Kidney capillary endothelial cell (primary cell): ENCODE measurements at regions not wholly inside any gene's neighbourhood (a gene's known extent, or its start where the extent isn't known, plus 50 kb on each side); places are given as distances from the start of the nearest gene placed in this dataset.

Experiments
- DNase-seq: peaks from one replicate; pipeline ENCODE4 v3.0.0-alpha.2; 2018; ENCODE audit warnings: low spot score

DNA sequence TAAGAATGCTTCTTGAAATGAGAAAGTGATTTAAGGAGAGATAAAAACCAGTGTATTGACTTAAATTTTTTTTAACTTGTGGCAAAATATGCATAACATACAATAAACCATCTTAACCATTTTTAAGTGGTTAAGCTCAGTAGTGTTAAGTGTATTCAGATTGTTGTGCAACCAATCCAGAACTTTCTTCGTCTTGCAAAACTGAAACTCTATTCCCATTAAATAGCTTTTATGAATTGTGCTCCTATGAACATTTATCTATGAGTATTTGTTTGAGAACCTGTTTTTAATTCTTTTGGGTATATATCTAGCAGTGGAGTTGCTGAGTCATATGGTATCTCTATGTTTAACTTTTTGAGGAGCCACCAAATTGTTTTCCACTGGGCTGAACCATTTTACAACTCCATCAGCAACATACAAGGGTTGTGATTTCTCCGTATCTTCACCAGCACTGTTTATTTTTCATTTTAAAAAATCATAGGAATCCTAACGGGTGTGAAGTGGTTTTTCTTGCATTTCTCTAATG, 76.6 kb upstream of the ACTBL2 start:
- DNase-seq, result no peak

DNA sequence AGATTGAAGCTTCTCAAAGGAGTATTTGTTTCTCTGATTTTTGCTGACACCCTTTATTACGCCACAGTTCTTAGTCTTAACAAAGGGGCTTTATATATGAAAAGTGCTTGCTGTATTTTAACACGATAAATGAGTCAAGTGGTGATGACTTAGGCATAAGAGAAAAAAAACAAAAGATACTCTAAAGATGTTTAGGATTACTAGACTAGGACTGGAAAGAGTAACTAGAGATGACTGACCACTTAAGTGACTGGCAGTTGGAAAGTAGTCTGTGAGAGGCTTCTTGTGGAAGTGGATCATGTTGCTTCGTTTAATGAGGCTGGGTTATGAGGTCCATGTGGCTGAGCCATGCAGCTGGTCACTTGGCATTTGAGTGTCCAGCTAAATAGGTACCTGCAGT, 69.4 kb upstream of the ACTBL2 start:
- DNase-seq, result no peak

DNA sequence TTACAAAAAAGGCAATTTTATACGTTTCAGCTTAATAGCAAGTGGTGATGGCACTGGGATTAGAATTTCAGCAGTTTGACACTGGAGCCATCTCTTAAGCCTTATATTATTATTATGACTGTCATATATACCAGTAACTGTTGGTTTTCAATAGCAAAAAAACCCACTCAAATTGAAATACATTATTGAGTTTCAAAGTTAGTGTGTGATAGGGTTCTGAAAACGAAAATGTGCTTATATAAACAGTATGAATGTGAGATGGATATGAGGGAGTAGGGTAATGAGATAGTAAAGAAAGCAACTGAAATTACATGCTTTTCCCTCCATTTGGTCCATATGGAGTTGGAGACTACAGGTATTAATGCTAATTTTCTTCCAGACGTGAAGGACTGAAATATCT, 68.6 kb upstream of the ACTBL2 start:
- no peak for DNase-seq

DNA sequence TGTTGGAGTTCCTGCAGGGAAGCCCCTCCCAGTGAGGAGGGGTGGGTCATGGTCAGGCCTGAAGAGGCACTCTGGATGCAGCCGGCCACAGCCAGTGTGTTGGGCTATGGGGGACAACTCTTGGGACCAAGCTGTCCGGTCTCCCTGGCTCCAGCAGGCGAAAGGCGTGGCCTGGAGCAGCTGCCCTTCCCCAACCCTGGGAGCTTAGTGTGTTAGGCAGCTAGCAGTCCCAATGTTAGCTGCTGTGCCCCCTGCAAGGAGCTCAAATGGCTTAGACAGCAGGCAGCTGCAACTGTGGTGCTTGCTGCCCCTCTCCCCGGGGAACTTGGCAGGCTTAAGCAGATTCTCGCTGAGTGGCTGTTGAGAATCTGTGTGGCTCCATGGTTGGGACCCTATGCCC, 67.5 kb upstream of the ACTBL2 start:
- DNase-seq, result no peak

DNA sequence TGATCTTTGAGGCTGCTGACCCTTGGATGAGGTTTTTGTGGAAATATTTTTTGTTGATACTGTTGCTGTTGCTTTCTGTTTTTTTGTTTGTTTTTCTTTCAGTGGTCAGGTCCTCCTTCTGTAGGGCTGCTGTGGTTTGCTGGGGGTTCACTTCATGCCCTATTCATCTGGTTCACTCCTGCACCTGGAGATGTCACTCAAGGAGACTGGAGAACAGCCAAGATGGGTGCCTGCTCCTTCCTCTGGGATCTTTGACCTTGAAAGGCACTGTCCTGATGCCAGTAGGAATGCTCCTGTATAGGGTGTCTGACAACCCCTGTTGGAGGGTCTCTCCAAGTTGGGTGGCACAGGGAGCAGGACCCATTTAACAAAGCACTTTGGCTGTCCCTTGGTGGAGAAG, 67.0 kb upstream of the ACTBL2 start:
- no peak for DNase-seq

DNA sequence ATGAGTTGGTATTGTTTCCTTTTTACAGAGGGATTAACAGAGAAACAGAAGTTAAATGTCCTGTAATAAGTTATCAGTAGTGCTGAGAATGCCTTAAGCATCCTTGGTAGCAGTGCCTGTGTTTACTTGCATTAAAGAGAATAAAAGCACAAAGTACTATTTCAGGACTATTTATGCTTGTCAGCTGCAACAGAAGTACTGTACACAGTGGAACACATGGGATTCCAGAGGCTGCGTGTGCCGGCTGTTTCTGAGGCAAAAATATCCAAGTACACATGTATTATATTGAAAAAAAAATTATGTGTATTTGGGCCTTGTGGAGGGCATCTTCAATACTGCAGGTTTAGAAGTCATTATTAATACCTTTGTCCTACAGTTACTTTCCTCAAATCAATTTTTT, 58.2 kb upstream of the ACTBL2 start:
- DNase-seq, result no peak

DNA sequence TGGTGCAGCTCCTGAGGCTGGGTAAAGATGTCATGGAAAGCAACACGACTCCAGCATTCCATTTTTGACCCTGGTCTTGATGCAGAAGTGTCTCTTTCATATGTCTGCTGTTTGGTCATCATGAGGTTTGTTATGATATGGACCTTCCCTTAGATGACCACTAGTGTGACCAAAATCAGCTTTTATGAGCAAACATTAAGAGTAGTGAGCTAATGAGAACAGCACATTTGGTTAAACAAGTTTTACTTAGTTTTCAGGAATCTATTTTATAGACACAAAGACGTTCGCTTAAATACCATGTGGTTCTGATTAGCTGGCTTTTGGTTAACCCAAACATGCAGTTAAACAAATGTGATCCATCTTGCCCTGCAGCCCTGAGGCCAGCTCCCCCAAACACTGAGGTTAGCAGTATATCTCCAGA, 56.7 kb upstream of the ACTBL2 start:
- DNase-seq, result no peak

DNA sequence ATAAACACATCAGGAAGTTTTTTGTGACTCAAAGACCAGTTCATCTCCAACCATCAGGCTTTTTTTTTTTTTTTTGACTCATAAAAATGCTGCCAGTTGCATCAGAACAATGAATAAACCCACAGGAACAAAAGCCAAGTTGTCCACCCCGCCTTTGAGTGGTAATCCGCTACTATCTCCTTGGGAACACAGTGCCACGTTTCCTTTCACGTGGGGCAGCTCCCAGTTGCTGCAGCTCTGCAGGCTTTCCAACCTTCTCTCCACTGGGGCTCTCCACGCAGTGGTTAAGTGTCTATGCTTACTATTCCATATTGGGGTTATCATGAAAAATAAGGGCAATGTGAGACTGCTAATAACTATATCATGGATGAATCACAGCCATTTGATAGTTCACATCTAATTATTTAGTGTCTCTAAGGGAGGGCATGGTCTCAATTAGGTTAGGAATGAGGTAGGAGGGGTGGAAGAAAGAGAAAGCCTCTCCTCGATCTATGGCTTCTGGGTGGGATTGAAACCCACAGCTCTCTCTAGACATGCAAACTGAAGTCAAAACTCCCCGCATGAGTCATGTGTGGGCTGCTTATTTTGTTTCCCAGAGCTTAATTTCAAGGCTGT, 55.8 kb upstream of the ACTBL2 start:
- no peak for DNase-seq

DNA sequence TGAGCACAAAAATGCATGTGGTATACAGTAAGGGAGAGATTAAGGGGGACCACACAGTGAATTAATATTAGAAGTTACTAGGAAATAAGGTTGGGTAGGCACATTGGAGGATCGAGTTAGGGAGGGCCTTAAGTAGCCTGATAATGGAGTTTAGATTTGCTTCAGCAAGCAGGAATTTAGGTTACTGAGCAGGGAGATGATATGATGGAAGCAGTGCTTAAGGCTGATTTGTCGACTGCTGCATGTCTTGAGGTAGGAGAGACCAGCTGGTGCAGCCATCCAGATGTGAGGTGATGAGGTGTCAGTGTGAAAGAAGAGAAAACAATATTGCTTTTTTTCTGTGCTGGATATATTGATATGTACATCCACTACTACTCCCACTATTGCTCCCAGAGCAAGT, 55.2 kb upstream of the ACTBL2 start:
- no peak for DNase-seq

DNA sequence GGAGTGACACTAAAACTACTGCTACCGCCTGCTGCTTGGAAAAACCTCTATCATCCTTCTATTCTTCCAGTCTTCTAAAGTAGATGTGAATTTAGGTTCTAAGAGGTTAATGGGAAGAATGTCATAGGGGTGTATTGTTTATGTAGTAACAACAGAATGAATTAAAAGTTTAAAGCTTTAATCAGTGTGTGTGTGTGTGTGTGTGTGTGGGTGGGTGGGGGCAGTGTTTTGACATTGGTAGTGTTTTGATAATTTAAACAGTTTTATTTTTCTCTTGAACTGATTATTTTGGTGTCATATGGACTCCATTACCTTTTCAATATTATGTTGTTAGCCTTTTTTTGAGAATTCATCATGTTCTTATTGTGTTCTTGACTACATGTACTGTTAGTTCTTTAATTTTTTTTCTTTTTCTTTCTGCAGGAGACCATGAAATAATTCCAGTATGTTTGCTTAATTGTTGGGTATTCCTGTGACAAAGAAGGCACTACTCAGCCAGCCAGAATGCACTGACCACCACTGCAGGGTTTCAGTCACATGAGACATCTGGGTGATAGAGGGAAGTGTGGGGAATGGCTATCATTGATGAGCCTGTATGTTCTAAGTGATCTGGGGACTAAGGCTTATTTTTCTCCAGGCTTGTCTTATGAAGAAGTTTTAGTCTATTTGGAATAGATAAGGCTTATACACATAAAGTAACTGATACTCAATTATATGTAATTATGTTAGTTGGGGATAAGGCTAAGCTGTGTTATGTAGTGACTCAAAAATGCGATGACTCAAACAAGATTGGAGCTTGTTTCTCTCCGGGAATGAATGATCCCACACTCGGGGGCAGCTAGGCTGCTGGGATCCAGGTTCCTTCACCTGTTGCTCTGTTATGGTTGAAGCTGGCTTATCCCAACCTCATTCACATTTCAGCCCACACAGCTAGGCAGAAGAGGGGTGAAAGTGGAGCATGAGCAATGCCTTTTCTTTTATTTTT, 50.2 kb upstream of the ACTBL2 start:
- DNase-seq, result no peak
